MM.1S (cell line): ENCODE measurements at regions not wholly inside any gene's neighbourhood (a gene's known extent, or its start where the extent isn't known, plus 50 kb on each side); places are given as distances from the start of the nearest gene placed in this dataset.

Experiments used
- DNase-seq: peaks from one replicate; pipeline ENCODE4 v3.0.0-alpha.2; 2015
- H2AFZ ChIP-seq: fragments of 300-600 bp; sonication (generic); 2 replicates; pipeline ENCODE4 v1.6.0; 2016; ENCODE audit warnings: antibody characterized with exemption, low read length
- H3F3A ChIP-seq: fragments of 300-600 bp; sonication (generic); 2 replicates; pipeline ENCODE4 v1.6.1; 2016; ENCODE audit warnings: mild to moderate bottlenecking, antibody characterized with exemption, low read length, moderate library complexity, mixed read lengths; ENCODE audit not compliant: insufficient read depth
- H3K27ac ChIP-seq: fragments of 300-600 bp; sonication (generic); 2 replicates; pipeline ENCODE4 v1.5.1; 2016; ENCODE audit warnings: mild to moderate bottlenecking, low read length
- H3K27me3 ChIP-seq: fragments of 300-600 bp; sonication (generic); replicated peaks from 2 replicates; pipeline ENCODE4 v1.6.0; 2016; ENCODE audit warnings: low read length; ENCODE audit not compliant: insufficient read depth
- H3K36me3 ChIP-seq: fragments of 300-600 bp; sonication (generic); replicated peaks from 2 replicates; pipeline ENCODE4 v1.6.1; 2016; ENCODE audit warnings: mild to moderate bottlenecking, low read length, mixed read lengths; ENCODE audit not compliant: insufficient read depth
- H3K4me1 ChIP-seq: fragments of 300-600 bp; sonication (generic); 2 replicates; pipeline ENCODE4 v1.6.1; 2016; ENCODE audit warnings: low read length, mixed read lengths
- H3K4me2 ChIP-seq: fragments of 300-600 bp; sonication (generic); 2 replicates; pipeline ENCODE4 v1.6.0; 2016; ENCODE audit warnings: low read depth, low read length
- H3K4me3 ChIP-seq: fragments of 300-600 bp; sonication (generic); 2 replicates; pipeline ENCODE4 v1.5.1; 2016; ENCODE audit warnings: low read length, mixed read lengths
- H3K79me2 ChIP-seq: fragments of 300-600 bp; sonication (generic); 2 replicates; pipeline ENCODE4 v1.6.1; 2016; ENCODE audit warnings: mixed run types, low read length, mixed read lengths
- H3K9ac ChIP-seq: fragments of 300-600 bp; sonication (generic); 2 replicates; pipeline ENCODE4 v1.6.1; 2016; ENCODE audit warnings: low read length, mixed read lengths
- H3K9me2 ChIP-seq: fragments of 300-600 bp; sonication (generic); replicated peaks from 2 replicates; pipeline ENCODE4 v1.6.1; 2016; ENCODE audit warnings: mild to moderate bottlenecking, low read length, mixed read lengths; ENCODE audit not compliant: insufficient read depth
- H3K9me3 ChIP-seq: fragments of 300-600 bp; sonication (generic); replicated peaks from 2 replicates; pipeline ENCODE4 v1.6.1; 2016; ENCODE audit warnings: mild to moderate bottlenecking, low read length, mixed read lengths; ENCODE audit not compliant: insufficient read depth
- H4K20me1 ChIP-seq: fragments of 300-600 bp; sonication (generic); 2 replicates; pipeline ENCODE4 v1.6.1; 2016; ENCODE audit warnings: mild to moderate bottlenecking, low read length, moderate library complexity, mixed read lengths; ENCODE audit not compliant: insufficient read depth
- EZH2 ChIP-seq: fragments of 300-600 bp; sonication (generic); optimal IDR thresholded peaks from 2 replicates; pipeline ENCODE3; 2017; ENCODE audit warnings: low read depth, mild to moderate bottlenecking, antibody characterized with exemption, low read length, mixed read lengths
- EZH2phosphoT487 ChIP-seq: fragments of 300-600 bp; sonication (generic); IDR thresholded peaks from 2 replicates; pipeline ENCODE4 v1.6.1; 2018; ENCODE audit warnings: antibody characterized with exemption, low read length
- TF ChIP-seq, protein P1 (sequence below): fragments of 300-600 bp; sonication (generic); IDR thresholded peaks from 2 replicates; pipeline ENCODE4 v1.5.1; 2016; ENCODE audit warnings: antibody characterized with exemption, low read length, mixed read lengths

DNA sequence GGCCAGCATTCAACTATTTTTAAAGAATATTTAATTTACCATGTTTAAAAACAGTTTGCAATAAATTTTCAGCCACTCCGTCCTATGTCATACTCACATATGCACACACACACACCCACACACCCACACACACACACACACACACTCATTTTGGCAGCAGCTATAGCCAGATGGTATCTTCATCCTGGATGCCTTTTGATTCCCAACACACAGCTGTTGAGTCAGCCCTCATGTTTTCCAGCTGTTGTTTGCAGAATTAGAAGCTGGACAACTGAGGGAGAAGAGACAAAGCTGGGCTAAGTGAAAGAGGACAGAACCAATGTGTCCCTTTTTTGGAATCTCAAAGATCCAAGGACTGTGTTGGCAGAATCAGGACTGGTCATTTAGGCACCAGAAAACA is 80.0 kb upstream of the EGLN3 start:
- no peaks in the 10 kb centered on the region for H3K79me2 ChIP-seq
- no peak for TF ChIP-seq EZH2phosphoT487
- TF ChIP-seq, protein P1, sequence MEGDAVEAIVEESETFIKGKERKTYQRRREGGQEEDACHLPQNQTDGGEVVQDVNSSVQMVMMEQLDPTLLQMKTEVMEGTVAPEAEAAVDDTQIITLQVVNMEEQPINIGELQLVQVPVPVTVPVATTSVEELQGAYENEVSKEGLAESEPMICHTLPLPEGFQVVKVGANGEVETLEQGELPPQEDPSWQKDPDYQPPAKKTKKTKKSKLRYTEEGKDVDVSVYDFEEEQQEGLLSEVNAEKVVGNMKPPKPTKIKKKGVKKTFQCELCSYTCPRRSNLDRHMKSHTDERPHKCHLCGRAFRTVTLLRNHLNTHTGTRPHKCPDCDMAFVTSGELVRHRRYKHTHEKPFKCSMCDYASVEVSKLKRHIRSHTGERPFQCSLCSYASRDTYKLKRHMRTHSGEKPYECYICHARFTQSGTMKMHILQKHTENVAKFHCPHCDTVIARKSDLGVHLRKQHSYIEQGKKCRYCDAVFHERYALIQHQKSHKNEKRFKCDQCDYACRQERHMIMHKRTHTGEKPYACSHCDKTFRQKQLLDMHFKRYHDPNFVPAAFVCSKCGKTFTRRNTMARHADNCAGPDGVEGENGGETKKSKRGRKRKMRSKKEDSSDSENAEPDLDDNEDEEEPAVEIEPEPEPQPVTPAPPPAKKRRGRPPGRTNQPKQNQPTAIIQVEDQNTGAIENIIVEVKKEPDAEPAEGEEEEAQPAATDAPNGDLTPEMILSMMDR, result no peak
- TF ChIP-seq EZH2, result no peak

DNA sequence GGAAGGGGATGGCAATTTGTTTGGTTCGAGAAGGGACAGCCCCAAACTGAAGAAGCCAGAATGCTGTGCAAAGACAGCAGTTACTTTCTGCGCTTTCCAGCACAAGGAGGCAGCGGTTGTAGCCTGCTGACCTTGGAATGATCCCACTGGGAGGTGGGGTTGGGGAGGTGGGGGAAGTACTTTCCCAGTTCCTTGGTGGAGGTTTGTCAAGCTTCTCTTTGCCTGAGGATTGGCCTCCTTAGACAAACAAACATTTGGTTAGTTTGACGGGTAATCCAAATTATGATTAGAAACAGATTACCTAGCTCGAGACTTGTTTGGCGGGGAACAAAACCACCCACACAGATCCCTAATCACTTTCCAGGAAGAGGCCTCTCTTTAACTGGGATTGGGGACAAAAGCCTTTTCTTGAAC is 79.1 kb upstream of the EGLN3 start:
- Histone ChIP-seq H3K9me3 (no peaks in the 10 kb centered on the region), H3K9ac (no peak overlapping the region), H3K9me2 (no peaks in the 10 kb centered on the region), H3K4me3 (no peak overlapping the region), H3K4me2 (no peak overlapping the region), H3K36me3 (no peaks in the 10 kb centered on the region), H3K4me1 (no peaks in the 10 kb centered on the region), H3K27ac (no peak overlapping the region), H3K27me3 (no peaks in the 10 kb centered on the region), H3K79me2 (no peaks in the 10 kb centered on the region), H3F3A (no peaks in the 10 kb centered on the region), H2AFZ (no peak overlapping the region), H4K20me1 (no peaks in the 10 kb centered on the region)
- TF ChIP-seq, protein P1, result no peak
- no peak for TF ChIP-seq EZH2
- no peak for TF ChIP-seq EZH2phosphoT487
- no peak for DNase-seq

More for the DNA sequence above, 80.0 kb upstream of the EGLN3 start:
- H3K36me3 ChIP-seq, result no peaks in the 10 kb centered on the region
- no peak overlapping the region for H3K4me3 ChIP-seq
- H3F3A ChIP-seq, result no peaks in the 10 kb centered on the region
- no peaks in the 10 kb centered on the region for H3K9me3 ChIP-seq
- no peaks in the 10 kb centered on the region for H3K27me3 ChIP-seq
- no peaks in the 10 kb centered on the region for H3K9me2 ChIP-seq
- DNase-seq, result no peak
- H3K4me2 ChIP-seq, result no peak overlapping the region
- H2AFZ ChIP-seq, result no peak overlapping the region
- H4K20me1 ChIP-seq, result no peaks in the 10 kb centered on the region
- H3K4me1 ChIP-seq, result no peaks in the 10 kb centered on the region
- H3K9ac ChIP-seq, result no peak overlapping the region
- no peak overlapping the region for H3K27ac ChIP-seq

DNA sequence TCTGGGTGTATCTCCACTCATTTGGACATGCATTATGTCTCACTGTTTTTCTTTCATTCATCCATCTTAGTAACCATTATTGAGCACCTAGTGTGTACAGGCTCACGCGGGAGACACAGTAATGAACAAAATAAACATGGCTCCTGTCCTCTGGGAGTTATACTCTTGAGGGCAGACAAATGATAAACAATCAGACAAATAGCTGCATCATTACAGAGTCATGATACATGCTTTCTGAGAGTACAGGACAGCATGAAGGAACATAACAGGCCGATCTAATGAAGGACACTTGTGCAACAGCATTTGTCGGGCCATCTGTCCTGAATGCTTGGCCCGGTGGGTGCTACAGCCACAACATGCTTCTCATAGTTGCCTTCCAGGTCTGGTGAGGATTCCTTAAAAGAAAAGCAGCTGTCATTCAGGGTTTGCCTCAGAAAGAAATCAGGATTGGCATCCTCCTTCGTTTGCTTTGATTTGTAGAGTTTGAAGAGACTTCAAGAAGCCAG is 77.2 kb upstream of the EGLN3 start:
- TF ChIP-seq EZH2 (no peak), EZH2phosphoT487 (no peak)
- TF ChIP-seq, protein P1, result no peak
- H3K9ac ChIP-seq, result no peak overlapping the region
- no peaks in the 10 kb centered on the region for H3K9me2 ChIP-seq

More for the DNA sequence above, 77.2 kb upstream of the EGLN3 start:
- Histone ChIP-seq H3K4me1 (no peaks in the 10 kb centered on the region), H3K9me3 (no peaks in the 10 kb centered on the region), H3K27ac (no peak overlapping the region), H4K20me1 (no peaks in the 10 kb centered on the region), H3K4me2 (no peak overlapping the region), H2AFZ (no peak overlapping the region), H3K79me2 (no peaks in the 10 kb centered on the region), H3F3A (no peaks in the 10 kb centered on the region), H3K36me3 (no peaks in the 10 kb centered on the region), H3K4me3 (no peak overlapping the region), H3K27me3 (no peaks in the 10 kb centered on the region)
- DNase-seq, result no peak
